Esophagus muscularis mucosa (tissue), 3 donors: ENCODE measurements at regions not wholly inside any gene's neighbourhood (a gene's known extent, or its start where the extent isn't known, plus 50 kb on each side); places are given as distances from the start of the nearest gene placed in this dataset.

Experiments
- CTCF ChIP-seq, 3 experiments: fragments of 200-600 bp in 2 of 3; fragments of 450-650 bp in 1 of 3; sonication (generic) in 2 of 3; IDR thresholded peaks; one replicate each; pipeline ENCODE4 v1.5.1; 2017 to 2019; ENCODE audit warnings: antibody characterized with exemption in 3 of 3, mild to moderate bottlenecking in 2 of 3, moderate library complexity in 1 of 3
- POLR2A ChIP-seq: fragments of 450-650 bp; IDR thresholded peaks from one replicate; pipeline ENCODE4 v1.6.1; 2017; ENCODE audit warnings: antibody characterized with exemption, moderate library complexity, mild to moderate bottlenecking, low read depth

GRCh38 chr5:130870691-130871090 lies 294.4 kb downstream of the HINT1 start:
- TF ChIP-seq CTCF (IDR thresholded peaks at IDR 0.05) (no peak), POLR2A (no peak)
